ENCODE measurements at regions not wholly inside any gene's neighbourhood (a gene's known extent, or its start where the extent isn't known, plus 50 kb on each side); places are given as distances from the start of the nearest gene placed in this dataset.

- no peak for DNase-seq (ENCODE audit: low spot score)
These were observed 378.3 kb downstream of the MTX2 start for GRCh38 chr2:176647325-176648165.

DNA sequence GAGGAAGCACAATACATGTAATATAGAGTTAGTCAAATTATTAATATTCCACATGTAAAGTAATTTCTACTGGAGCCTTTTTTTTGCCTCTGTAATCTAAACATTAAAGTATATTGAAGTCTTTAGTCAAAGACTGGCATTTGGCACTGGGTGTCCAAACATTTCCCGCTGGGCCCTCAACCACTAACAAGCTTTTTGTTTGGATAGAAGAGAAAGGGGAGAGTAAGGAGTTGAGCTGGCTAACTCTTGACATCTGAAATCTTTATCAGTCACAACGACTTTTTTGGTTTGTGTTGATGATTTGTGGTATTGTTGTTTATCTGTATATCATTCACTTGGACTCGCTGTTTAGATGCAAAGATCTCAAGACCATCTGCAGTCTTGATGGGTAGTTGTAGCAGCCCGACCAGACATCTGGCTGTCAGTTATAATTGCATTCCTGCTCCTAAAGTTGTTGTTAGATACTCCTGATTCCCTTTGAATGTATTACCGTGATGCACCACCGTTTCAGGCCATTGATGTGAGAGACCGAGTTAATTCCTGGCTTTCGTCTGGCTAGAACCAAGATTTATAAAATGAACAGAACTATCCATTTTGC lies 379.6 kb downstream of the MTX2 start:
- DNase-seq (ENCODE audit: low spot score), result no peak

DNA sequence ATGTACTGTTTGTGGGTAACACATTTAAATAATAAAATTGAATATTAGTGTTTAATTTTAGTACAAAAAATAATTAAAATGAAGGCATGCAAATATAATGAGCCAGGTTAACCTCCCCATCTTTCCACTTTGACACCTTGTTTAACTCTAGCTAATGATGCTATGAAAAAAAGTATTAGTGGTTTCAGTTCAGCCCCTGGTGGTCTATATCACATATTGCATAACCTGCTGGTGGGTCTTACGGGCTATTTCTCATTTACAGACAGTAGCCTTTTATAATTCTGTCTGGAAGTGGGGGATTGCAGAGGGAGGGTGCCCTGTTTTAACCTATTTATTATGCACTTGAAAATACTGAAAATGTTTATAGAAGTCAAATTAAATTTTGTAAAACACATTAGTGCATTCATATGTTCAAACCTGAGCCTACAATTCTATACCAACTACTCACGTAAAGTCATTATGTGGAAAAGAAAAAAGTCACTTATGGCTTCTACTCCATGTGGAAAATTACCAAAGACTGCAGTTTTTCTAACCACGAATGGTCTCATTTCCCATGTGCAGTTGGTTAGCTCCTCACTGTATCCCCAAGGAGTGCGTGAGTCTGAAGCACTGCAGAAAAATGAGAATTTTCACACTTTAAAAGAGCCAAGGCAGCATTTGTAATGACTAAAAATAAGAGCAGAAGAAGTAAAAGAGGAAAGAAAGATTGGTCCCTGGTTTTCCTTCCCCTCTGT lies 381.0 kb downstream of the MTX2 start:
- DNase-seq (ENCODE audit: low spot score), result no peak

- DNase-seq (ENCODE audit: low spot score), result no peak
These were observed 381.8 kb downstream of the MTX2 start for GRCh38 chr2:176650838-176651555.

GRCh38 chr2:176652300-176653182 lies 383.3 kb downstream of the MTX2 start:
- no peak for DNase-seq (ENCODE audit: low spot score)

DNA sequence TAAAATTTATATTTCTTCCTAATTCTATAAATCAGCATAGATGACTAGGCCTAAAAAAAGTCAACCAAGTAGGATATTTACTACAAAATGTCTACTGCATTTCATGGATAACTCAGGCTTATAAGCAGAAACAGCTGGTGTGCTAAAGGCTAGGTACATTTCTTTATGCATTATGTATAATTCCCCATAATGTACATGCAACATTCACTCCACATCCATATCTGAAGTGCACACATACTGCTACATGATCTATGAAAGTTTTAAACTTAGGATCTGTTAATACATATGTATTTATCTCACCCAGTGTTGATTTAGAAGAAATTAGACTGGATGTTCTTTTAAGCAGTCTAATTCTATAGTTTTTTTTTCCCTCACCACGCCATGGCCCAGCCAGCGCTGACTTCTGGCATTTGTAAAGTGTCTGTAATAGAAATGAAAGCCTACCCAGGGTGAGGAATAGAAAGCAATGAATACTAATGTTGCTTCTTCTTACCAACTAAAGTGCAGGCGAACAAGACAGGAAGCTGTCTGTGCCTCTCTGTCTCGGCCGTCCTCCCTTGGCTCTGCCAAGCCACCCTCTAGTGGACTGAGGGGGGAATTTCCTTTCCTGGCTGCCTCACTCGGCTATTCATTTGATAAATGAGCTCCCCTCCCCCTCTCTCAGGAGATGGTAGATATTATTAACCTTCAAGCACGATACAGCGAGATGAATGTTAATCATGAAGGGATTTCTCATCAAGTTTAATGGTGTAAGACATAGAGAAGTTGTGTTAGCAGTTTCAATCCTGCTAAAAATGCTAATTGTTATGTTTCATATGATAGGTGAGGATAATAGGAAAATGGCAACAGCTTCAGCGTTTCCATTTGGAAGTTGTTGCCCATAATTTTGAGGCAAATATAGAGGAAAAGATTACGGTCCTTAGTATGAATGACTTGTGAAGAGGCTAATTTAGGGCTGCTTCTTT lies 384.5 kb downstream of the MTX2 start:
- DNase-seq (ENCODE audit: low spot score), result peak; percentile 69

GRCh38 chr2:176656038-176656775 lies 387.0 kb downstream of the MTX2 start:
- no peak for DNase-seq (ENCODE audit: low spot score)

GRCh38 chr2:176656776-176657140 lies 387.5 kb downstream of the MTX2 start:
- DNase-seq (ENCODE audit: low spot score), result no peak

DNA sequence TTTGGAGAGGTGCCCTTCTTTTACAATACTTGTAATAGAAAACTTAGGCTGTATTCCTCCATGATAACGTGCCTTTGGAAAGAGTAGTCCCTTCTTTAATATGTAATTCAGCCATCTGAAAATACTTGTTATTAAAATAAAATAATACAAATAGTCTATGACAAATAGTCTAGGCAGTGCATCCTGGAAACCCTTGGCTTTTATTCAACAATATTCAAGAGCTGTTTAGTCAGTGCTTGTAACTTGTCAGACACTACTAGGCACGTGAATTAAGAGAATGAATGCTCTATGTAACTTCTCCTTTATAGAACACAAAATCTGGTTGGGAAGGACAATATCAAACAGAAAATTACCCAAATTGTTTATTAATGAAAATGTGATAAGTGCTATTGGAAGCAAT lies 388.2 kb downstream of the MTX2 start:
- DNase-seq (ENCODE audit: low spot score), result no peak

DNA sequence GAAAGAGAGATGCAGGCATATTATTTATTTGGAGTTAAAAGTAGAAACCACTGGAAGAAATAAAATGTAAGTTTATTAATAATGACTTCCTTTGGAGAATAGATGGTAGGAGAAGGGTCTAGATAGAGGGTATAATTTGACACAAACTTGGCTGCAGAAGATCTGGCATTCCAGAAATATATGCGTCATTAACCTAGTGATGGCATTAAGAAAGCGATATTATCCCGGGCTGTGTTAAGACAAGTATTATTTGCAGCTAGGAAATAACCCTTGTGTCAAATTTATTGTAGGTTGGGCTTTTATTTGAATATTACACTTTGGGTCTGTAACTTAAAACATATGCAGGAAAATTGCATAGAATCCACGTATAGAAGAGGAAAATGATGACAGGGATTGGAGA lies 389.5 kb downstream of the MTX2 start:
- no peak for DNase-seq (ENCODE audit: low spot score)

DNA sequence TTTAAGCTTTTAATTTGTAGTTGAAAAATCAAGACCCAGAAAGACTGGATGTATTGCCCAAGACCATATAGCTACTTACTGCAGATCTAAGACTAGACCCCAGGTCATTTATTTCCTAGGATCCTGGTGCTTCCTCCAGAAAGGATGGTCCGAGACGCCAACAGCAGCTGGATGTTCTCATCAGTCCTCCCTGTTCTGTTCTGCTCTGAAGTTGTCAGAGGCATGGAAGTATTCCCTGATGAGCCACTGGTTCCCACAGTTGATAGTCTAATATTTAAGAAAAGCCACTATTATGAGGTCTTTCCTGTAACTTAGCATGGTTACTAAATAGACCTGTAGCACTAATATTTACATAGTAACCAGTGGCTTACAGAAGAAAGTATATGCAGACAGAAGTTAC lies 393.5 kb downstream of the MTX2 start:
- no peak for DNase-seq (ENCODE audit: low spot score)

DNA sequence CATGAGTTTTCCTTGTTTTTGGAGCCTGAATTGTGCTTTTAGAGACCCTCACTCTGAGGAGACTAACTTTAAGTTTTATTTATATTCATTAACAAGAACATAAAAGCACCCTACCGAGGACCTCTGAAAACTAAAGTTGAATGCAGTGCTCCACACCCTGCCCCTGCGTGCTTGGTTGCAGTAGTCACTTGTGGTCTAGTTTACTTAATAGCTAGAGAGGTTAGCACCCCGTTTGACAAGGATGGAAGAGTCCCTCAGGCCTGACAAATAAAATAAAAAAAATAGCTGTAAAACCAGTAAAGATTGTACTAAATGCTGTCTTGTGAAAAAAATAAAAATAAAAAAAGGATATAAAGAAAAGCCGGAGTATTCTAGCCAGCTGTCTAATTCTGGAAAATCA lies 395.2 kb downstream of the MTX2 start:
- no peak for DNase-seq (ENCODE audit: low spot score)

DNA sequence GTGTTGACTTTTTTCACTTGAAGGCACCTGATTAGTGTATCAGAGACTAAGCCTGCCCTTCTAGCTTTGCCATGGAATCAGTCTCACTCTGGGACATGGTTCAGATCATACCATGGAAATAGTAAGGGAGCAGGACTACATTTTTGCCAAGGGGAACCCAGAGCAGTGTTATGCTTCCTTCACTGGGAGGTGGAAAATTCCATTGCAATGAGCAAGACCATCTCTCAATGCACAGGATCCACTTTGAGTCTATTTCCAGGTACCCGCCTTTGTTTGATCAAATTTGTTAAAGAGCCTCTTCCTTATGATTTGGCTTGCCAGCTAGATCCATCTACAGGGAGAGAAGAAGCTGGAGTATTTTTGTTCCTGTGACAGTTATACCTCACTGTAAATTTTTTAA lies 395.8 kb downstream of the MTX2 start:
- DNase-seq (ENCODE audit: low spot score), result no peak

DNA sequence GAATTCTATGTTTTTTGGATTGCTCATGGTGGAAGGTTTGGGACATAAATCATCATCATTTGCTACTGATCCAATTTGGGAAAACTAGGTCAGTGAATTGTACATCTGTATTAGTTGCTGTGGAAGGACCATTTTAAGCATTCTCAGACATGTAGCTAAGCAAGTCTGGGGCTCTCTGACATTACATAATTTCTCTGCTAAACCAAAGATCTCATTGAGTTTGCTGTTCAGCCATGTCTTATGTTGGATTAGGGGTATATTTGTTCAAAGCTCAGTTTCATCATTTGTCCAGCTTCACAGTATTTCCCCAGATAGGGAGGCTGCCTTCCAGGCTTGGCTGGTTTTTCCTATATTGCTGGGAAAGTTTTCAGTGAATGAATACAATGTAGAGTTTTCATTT lies 399.7 kb downstream of the MTX2 start:
- no peak for DNase-seq (ENCODE audit: low spot score)

DNA sequence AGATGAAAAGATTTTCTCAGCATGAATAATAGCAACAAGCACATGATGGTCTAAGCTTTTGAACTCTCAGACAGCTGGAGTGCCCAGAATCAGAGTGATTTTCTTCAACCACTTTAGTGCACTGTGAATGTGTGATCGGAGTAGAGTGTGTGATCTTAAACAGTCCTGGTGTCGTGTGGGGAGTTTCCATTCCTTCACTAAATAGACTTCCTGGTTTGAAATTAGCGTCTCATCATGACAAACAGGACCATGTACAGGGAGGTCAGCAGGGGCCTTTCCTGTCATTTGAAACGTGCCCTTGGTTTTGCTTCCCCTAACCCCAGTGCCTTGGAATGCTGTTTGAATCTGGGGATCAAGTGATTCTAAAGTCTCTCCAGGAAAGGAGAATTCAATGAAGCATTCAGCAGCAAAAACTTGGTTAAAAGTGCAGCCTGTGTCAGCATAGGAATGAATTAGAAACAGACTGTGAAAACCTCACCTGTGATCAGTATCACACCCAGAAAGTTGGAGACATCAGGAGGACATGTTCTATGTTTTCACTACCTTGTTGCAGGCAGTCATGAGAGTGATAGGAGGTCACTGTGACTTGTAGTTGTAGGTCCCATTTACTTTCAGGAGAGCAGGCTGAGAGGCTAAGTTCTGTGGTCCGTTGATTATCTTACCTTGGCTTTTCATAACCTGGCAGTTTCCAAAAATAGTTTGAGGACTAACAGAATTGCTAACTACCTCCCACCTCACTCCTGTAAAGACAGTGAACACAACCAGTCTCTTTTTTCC lies 400.3 kb downstream of the MTX2 start:
- DNase-seq (ENCODE audit: low spot score), result no peak

DNA sequence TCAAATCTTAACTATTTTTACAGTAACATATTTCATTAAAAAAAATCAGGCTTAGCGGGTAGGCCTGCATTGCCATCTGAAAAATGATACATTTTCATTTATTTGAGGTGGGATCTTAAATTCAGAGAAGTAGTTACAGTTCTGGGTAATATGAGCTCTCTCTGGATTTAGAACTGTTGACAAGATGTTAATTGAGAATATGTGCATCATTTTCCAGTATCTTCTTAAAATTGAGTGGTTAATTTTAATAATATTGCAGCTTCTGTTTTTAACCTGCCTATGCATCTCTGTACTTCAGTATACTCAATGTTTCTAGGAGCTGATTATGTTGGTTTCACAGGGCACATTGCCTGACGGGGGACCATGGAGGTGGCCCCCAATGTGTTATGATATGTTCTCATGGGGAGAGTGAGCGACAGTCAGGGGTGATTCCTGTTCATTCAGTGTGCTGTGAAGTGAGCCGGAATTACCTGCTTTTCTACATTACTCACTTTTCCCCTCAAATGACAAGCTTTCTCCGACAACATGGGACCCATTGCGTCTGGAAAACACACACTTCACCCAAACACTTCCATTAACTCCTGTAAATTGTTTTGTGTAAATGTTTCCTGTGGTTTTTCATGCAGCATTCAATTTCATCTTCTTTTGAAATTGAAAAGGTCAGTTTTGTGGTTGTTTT lies 406.2 kb downstream of the MTX2 start:
- no peak for DNase-seq (ENCODE audit: low spot score)

- no peak for DNase-seq (ENCODE audit: low spot score)
These were observed 408.6 kb downstream of the MTX2 start for GRCh38 chr2:176677746-176678265.

DNA sequence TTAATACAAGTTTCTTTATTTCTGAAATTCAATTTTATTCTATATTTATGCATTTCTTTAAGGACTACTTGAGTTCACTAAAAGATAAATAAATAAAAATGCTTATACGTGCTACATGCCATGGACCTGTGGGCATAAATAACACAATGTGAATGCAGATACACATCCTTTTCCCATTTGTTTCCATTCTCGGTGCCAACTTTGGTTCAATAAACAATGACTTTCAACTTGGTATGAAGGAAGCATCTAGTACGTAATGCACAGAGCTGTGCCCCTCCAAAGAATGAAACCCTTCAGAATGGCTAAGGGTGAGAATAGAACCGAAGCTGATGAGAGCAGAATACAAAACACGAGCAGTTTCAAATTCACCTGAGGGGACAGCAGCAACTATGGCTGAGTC lies 409.3 kb downstream of the MTX2 start:
- no peak for DNase-seq (ENCODE audit: low spot score)

Measured in ecto neural progenitor cell (in vitro differentiated cells).